IMR-90 (cell line): ENCODE measurements at regions not wholly inside any gene's neighbourhood (a gene's known extent, or its start where the extent isn't known, plus 50 kb on each side); places are given as distances from the start of the nearest gene placed in this dataset.

Experiments used
- ATAC-seq: fragments of 200-7000 bp; cut with Tn5 transposase; 2 replicates; pipeline ENCODE4 v1.9.1; 2020; ENCODE audit warnings: low read depth, mild to moderate bottlenecking, moderate library complexity
- BruUV-seq: library from RNA; stranded (reverse); fragments of 400-500 nt; replicated peaks from 2 replicates; lab custom pipeline; 2021; lab: Mats Ljungman, UMichigan
- CTCF ChIA-PET: fragments of 300-600 bp; formaldehyde crosslinking; extraction: SDS; loops from one replicate; lab custom pipeline; 2021; ENCODE audit warnings: antibody characterized with exemption; lab: Yijun Ruan, JAX
- POLR2A ChIA-PET: fragments of 300-600 bp; sonication (Branson Sonifier 250); formaldehyde crosslinking; loops from one replicate; lab custom pipeline; 2022; ENCODE audit warnings: antibody characterized with exemption; ENCODE audit not compliant: unreplicated experiment; lab: Charles Lee
- DNase-seq: peaks from one replicate; pipeline ENCODE4 v3.0.0; 2013
- H2AFZ ChIP-seq: replicated peaks from 2 replicates; pipeline ENCODE3; 2013; ENCODE audit warnings: low read length, mild to moderate bottlenecking; ENCODE audit not compliant: poor library complexity
- H2AK5ac ChIP-seq: 2 replicates; pipeline ENCODE4 v1.6.1; 2013; ENCODE audit warnings: low read depth, low read length, inconsistent platforms
- H2AK9ac ChIP-seq: replicated peaks from 2 replicates; pipeline ENCODE3; 2013; ENCODE audit warnings: mild to moderate bottlenecking, low read depth, low read length, moderate library complexity; ENCODE audit not compliant: poor library complexity
- H2BK120ac ChIP-seq: 2 replicates; pipeline ENCODE4 v1.6.1; 2013; ENCODE audit warnings: low read depth, low read length, inconsistent platforms
- H2BK15ac ChIP-seq: 3 replicates; pipeline ENCODE4 v1.6.1; 2013; ENCODE audit warnings: low read depth, low read length, inconsistent platforms
- H2BK20ac ChIP-seq: 2 replicates; pipeline ENCODE4 v1.6.1; 2013; ENCODE audit warnings: low read depth, mild to moderate bottlenecking, inconsistent platforms, low read length, moderate library complexity
- H2BK5ac ChIP-seq: 2 replicates; pipeline ENCODE4 v1.6.1; 2013; ENCODE audit warnings: mild to moderate bottlenecking, low read depth, low read length, inconsistent platforms; ENCODE audit not compliant: poor library complexity, severe bottlenecking
- H3K14ac ChIP-seq: replicated peaks from 2 replicates; pipeline ENCODE4 v1.6.1; 2013; ENCODE audit warnings: low read depth, low read length, inconsistent platforms
- H3K18ac ChIP-seq: 2 replicates; pipeline ENCODE4 v1.6.1; 2013; ENCODE audit warnings: low read depth, low read length, control low read depth
- H3K23ac ChIP-seq: 2 replicates; pipeline ENCODE4 v1.6.1; 2013; ENCODE audit warnings: low read depth, low read length, inconsistent platforms
- H3K27ac ChIP-seq: 2 replicates; pipeline ENCODE4 v1.5.1; 2013; ENCODE audit warnings: mild to moderate bottlenecking, control low read depth, low read length; ENCODE audit not compliant: insufficient read depth
- H3K27me3 ChIP-seq: 2 replicates; pipeline ENCODE4 v1.6.1; 2013; ENCODE audit warnings: low read length; ENCODE audit not compliant: control insufficient read depth, insufficient read depth
- H3K36me3 ChIP-seq: 2 replicates; pipeline ENCODE4 v1.6.1; 2013; ENCODE audit warnings: low read length, mixed read lengths; ENCODE audit not compliant: control insufficient read depth, insufficient read depth
- H3K4ac ChIP-seq: 2 replicates; pipeline ENCODE4 v1.6.1; 2013; ENCODE audit warnings: low read depth, low read length, inconsistent platforms
- H3K4me1 ChIP-seq: 2 replicates; pipeline ENCODE4 v1.6.1; 2013; ENCODE audit warnings: low read length, mixed read lengths; ENCODE audit not compliant: control insufficient read depth, insufficient read depth
- H3K4me2 ChIP-seq: 2 replicates; pipeline ENCODE4 v1.6.1; 2013; ENCODE audit warnings: low read depth, mild to moderate bottlenecking, control low read depth, low read length, moderate library complexity
- H3K4me3 ChIP-seq: 2 replicates; pipeline ENCODE4 v1.5.1; 2013; ENCODE audit warnings: low read depth, mild to moderate bottlenecking, control low read depth, low read length, moderate library complexity; ENCODE audit not compliant: insufficient read depth
- H3K56ac ChIP-seq: 2 replicates; pipeline ENCODE4 v1.6.1; 2013; ENCODE audit warnings: low read length, inconsistent platforms; ENCODE audit not compliant: insufficient read depth; ENCODE audit errors: extremely low read depth
- H3K79me1 ChIP-seq, 2 experiments: 2 replicates each; pipeline ENCODE4 v1.6.1; 2013; ENCODE audit warnings: low read length in 2 of 2, inconsistent platforms in 1 of 2, low read depth in 1 of 2
- H3K9ac ChIP-seq: 2 replicates; pipeline ENCODE4 v1.6.1; 2013; ENCODE audit warnings: low read depth, low read length, control low read depth
- H3K9me1 ChIP-seq: 2 replicates; pipeline ENCODE4 v1.6.1; 2013; ENCODE audit warnings: low read length, inconsistent platforms; ENCODE audit not compliant: insufficient read depth
- H3K9me3 ChIP-seq: 2 replicates; pipeline ENCODE4 v1.6.1; 2013; ENCODE audit warnings: low read length; ENCODE audit not compliant: control insufficient read depth, insufficient read depth
- H4K20me1 ChIP-seq: 2 replicates; pipeline ENCODE4 v1.6.1; 2013; ENCODE audit warnings: low read length, inconsistent platforms; ENCODE audit not compliant: insufficient read depth
- H4K5ac ChIP-seq: 2 replicates; pipeline ENCODE4 v1.6.1; 2013; ENCODE audit warnings: mild to moderate bottlenecking, low read depth, low read length, control low read depth
- H4K8ac ChIP-seq, 2 experiments: 2 replicates each; pipeline ENCODE4 v1.6.1; 2013; ENCODE audit warnings: low read depth in 2 of 2, low read length in 2 of 2, control low read depth in 1 of 2, inconsistent platforms in 1 of 2
- H4K91ac ChIP-seq: 2 replicates; pipeline ENCODE4 v1.6.1; 2013; ENCODE audit warnings: low read depth, low read length, inconsistent platforms; ENCODE audit not compliant: insufficient read depth
- BHLHE40 ChIP-seq: fragments of 150-350 bp; IDR thresholded peaks from 2 replicates; pipeline ENCODE4 v1.6.1; 2016; ENCODE audit warnings: mild to moderate bottlenecking, low read depth, low read length
- CHD1 ChIP-seq: IDR thresholded peaks from 2 replicates; pipeline ENCODE4 v1.6.1; 2012; ENCODE audit warnings: low read depth, low read length, improper control_type of control experiment
- FOS ChIP-seq: fragments of 150-350 bp; IDR thresholded peaks from 2 replicates; pipeline ENCODE4 v1.6.1; 2016; ENCODE audit warnings: low read depth, low read length
- MAZ ChIP-seq: IDR thresholded peaks from 2 replicates; pipeline ENCODE4 v1.6.1; 2012; ENCODE audit warnings: low read depth, mild to moderate bottlenecking, low read length, improper control_type of control experiment, moderate library complexity, borderline replicate concordance
- NFE2L2 ChIP-seq: fragments of 150-350 bp; IDR thresholded peaks from 2 replicates; pipeline ENCODE4 v1.6.1; 2016; ENCODE audit warnings: low read depth, mild to moderate bottlenecking, low read length
- POLR2A ChIP-seq: IDR thresholded peaks from 2 replicates; pipeline ENCODE4 v1.6.1; 2012; ENCODE audit warnings: mild to moderate bottlenecking, low read depth, low read length
- RAD21 ChIP-seq: IDR thresholded peaks from 2 replicates; pipeline ENCODE4 v1.6.1; 2012; ENCODE audit warnings: low read length, improper control_type of control experiment
- RCOR1 ChIP-seq: IDR thresholded peaks from 2 replicates; pipeline ENCODE4 v1.6.1; 2012; ENCODE audit warnings: mild to moderate bottlenecking, low read length, improper control_type of control experiment; ENCODE audit not compliant: insufficient replicate concordance
- RFX5 ChIP-seq: IDR thresholded peaks from 2 replicates; pipeline ENCODE4 v1.8.0; 2012; ENCODE audit warnings: low read depth, mild to moderate bottlenecking, low read length, moderate library complexity
- SMC3 ChIP-seq: fragments of 150-350 bp; IDR thresholded peaks from 2 replicates; pipeline ENCODE4 v1.6.1; 2016; ENCODE audit warnings: low read depth, mild to moderate bottlenecking, antibody characterized with exemption, low read length, moderate library complexity
- WGBS, 2 experiments: methylation state at CpG; one replicate each; pipeline versions ENCODE4 v1.1.5 to v1.1.7; 2013; ENCODE audit warnings: missing lambda C conversion rate in 2 of 2; ENCODE audit not compliant: insufficient read length in 1 of 2; ENCODE audit errors: extremely low coverage in 2 of 2; 5-methylcytosine and 5-hydroxymethylcytosine counted together
- dilution Hi-C: fragments of 300-500 bp; cut with HindIII; formaldehyde crosslinking; loops from one replicate; pipeline ENCODE4 v1.14.3; 2018; ENCODE audit warnings: low sequenced_read_pairs; ENCODE audit not compliant: unreplicated experiment
- in situ Hi-C: fragments of 300-500 bp; cut with MboI; formaldehyde crosslinking; loops from 3 replicates; pipeline ENCODE4 v1.14.3; 2019; ENCODE audit warnings: low sequenced_read_pairs, inconsistent platforms, mixed read lengths
- intact Hi-C: fragments of 100-400 bp; cut with micrococcal nuclease; formaldehyde crosslinking; loops from 2 replicates; pipeline ENCODE4 v1.10.0; 2022
- TF ChIP-seq, protein P1 (sequence below): fragments of 150-350 bp; IDR thresholded peaks from 2 replicates; pipeline ENCODE4 v1.6.1; 2017; ENCODE audit warnings: mild to moderate bottlenecking, antibody characterized with exemption, low read length, low read depth

DNA sequence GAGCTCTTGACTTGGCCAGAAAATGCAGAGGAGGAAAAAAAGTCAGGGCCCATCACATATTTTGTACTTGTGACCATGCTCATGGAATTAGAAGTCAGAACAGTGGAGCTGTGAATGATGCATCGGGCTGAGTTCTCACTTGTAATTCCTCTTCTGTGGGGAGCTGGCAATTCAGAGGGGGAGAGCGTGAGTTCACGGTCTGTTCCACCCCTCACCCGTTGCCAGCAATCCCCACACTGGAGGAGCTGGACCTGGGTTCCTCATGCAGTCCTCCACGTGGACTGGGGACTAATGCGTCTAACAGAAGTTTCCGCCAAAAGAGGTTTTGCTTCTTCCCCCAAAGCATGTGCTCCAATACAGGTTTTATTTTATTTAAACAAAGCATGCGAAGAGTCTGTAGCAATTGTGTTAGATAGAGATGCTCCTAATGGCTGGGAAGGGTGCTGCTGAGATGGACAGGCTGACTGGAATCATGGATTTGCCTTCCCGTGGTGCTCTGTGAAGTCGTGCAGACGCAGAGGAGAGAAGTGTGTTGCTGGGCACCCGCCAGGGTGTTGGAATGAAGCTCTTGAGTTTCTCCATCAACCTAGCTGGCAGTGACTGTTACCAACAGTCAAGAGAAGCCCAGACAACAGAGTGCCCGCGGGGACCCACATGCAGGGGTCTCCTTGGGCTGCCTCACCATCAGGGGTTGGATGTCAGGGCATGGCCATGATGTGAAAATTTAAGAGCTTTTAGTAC lies 77.4 kb upstream of the PCSK6 start:
- Histone ChIP-seq H4K5ac (no peak overlapping the region), H2BK15ac (no peak overlapping the region), H2AFZ (no peak overlapping the region), H3K4me3 (no peak overlapping the region), H3K4me1 (no peaks in the 10 kb centered on the region), H2BK5ac (no peak overlapping the region), H3K36me3 (no peaks in the 10 kb centered on the region), H3K9me3 (no peaks in the 10 kb centered on the region; the same call in 1 of the 2 replicates), H2BK120ac (no peak overlapping the region), H2BK20ac (no peak overlapping the region), H3K79me1 (no peaks in the 10 kb centered on the region), H4K20me1 (no peaks in the 10 kb centered on the region), H3K27ac (no peak overlapping the region), H4K8ac (no peak overlapping the region), H3K14ac (no peak overlapping the region), H3K4ac (no peak overlapping the region), H3K9me1 (no peaks in the 10 kb centered on the region), H3K18ac (no peak overlapping the region), H3K9ac (no peak overlapping the region), H3K4me2 (no peak overlapping the region), H3K56ac (no peak overlapping the region), H4K91ac (no peak overlapping the region), H2AK5ac (no peak overlapping the region), H3K23ac (no peak overlapping the region), H3K27me3 (peaks cover 10% of the 10 kb centered on the region), H2AK9ac (no peak overlapping the region)
- ChIA-PET CTCF (interaction anchor here (0.6 kb wide), 1 partner anchor 66 kb away, joined by 3 read pairs; no protein-coding TSS in a partner anchor), POLR2A (no interaction called here)
- BruUV-seq, result no TSS peak
- dilution Hi-C loops (no loop called here), intact Hi-C loops (no loop called here), in situ Hi-C loops (no loop called here)
- TF ChIP-seq RAD21, result no peak
- TF ChIP-seq, protein P1, sequence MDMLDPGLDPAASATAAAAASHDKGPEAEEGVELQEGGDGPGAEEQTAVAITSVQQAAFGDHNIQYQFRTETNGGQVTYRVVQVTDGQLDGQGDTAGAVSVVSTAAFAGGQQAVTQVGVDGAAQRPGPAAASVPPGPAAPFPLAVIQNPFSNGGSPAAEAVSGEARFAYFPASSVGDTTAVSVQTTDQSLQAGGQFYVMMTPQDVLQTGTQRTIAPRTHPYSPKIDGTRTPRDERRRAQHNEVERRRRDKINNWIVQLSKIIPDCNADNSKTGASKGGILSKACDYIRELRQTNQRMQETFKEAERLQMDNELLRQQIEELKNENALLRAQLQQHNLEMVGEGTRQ, result no peak
- TF ChIP-seq SMC3, result no peak
- TF ChIP-seq NFE2L2, result no peak
- TF ChIP-seq POLR2A, result no peak
- TF ChIP-seq BHLHE40, result no peak
- no peak for TF ChIP-seq RCOR1
- no peak for TF ChIP-seq FOS
- TF ChIP-seq MAZ, result no peak
- no peak for TF ChIP-seq RFX5
- TF ChIP-seq CHD1, result no peak
- no CpG with 5 or more reads among the region's 14 CpGs for WGBS, 2 experiments
- no peak for DNase-seq
- ATAC-seq, result no peak
